ENCODE measurements at regions not wholly inside any gene's neighbourhood (a gene's known extent, or its start where the extent isn't known, plus 50 kb on each side); places are given as distances from the start of the nearest gene placed in this dataset.

GRCh38 chr12:31843398-31844095, 114.7 kb upstream of the AMN1 start:
- no peaks in the 10 kb centered on the region for H3K79me2 ChIP-seq
- H3K27ac ChIP-seq = no peak overlapping the region
- no peaks in the 10 kb centered on the region for H3K9me3 ChIP-seq (ENCODE audit: control insufficient read depth, low read length)
- H3K9ac ChIP-seq = no peak overlapping the region
- H3K4me1 ChIP-seq = peaks cover 2% of the 10 kb centered on the region
- H2AFZ ChIP-seq = peak overlapping the region; percentile 42
- H3K36me3 ChIP-seq (ENCODE audit: control insufficient read depth, insufficient read depth, low read length) = no peaks in the 10 kb centered on the region
- TF ChIP-seq CTCF (IDR thresholded peaks at IDR 0.05) = no peak
- no peak overlapping the region for H3K4me3 ChIP-seq (ENCODE audit: low read depth, low read length)
- no peaks in the 10 kb centered on the region for H3K27me3 ChIP-seq (ENCODE audit: control insufficient read depth, insufficient read depth, low read length)
- no peak overlapping the region for H3K4me2 ChIP-seq (ENCODE audit: low read length)

DNA sequence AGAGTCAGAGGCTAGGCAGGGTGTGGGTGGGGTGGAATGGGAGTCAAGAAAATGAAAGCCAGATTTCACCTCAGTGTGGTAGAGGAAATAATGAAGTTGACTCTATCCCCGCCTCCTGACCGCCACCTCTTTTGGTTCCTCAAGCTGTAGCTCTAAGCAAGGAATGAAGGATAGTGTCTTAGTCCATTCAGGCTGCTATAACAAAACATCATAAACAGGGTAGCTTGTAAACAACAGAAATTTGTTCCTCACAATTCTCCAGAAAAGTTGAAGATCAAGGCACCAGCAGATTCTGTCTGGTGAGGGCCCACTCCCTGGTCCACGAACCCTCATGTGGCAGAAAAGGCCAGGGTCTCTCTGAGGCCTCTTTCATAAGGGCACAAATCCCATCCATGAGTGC, 109.1 kb upstream of the AMN1 start:
- Histone ChIP-seq H2AFZ (no peak overlapping the region), H3K9me3 (ENCODE audit: control insufficient read depth, low read length) (no peaks in the 10 kb centered on the region), H3K79me2 (no peaks in the 10 kb centered on the region), H3K27me3 (ENCODE audit: control insufficient read depth, insufficient read depth, low read length) (no peaks in the 10 kb centered on the region), H3K27ac (no peak overlapping the region), H3K4me1 (no peaks in the 10 kb centered on the region), H3K4me3 (ENCODE audit: low read depth, low read length) (no peak overlapping the region), H3K36me3 (ENCODE audit: control insufficient read depth, insufficient read depth, low read length) (no peaks in the 10 kb centered on the region), H3K4me2 (ENCODE audit: low read length) (no peak overlapping the region), H3K9ac (no peak overlapping the region)
- TF ChIP-seq CTCF (IDR thresholded peaks at IDR 0.05) = no peak

DNA sequence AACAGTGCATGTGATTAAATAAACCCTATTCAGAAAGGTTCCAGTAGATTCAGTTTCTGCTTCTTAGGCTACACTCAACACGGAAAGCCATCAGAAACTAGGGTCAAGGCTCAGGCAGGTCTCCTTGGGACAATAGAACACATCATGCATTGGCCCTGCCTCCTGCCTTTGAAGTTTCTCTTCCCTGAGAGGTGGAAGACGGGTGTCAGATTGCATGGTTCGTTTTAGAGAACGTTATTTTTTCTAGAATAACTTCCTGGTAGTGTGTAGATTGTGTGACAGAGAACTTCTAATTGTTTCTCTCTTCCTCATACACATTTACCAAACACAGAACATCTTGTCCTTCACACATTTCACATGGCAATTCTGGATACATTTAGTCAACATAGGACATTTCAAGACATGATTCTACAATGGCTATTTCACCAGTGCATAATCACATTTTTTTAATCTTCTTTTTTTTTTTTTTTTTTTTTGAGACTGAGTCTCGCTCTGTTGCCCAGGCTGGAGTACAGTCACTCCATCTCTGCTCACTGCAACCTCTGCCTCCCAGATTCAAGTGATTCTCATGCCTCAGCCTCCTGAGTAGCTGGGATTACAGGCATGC, 106.6 kb upstream of the AMN1 start:
- Histone ChIP-seq H3K9me3 (ENCODE audit: control insufficient read depth, low read length) (no peaks in the 10 kb centered on the region), H3K4me2 (ENCODE audit: low read length) (no peak overlapping the region), H3K36me3 (ENCODE audit: control insufficient read depth, insufficient read depth, low read length) (no peaks in the 10 kb centered on the region), H3K9ac (no peak overlapping the region), H3K4me1 (no peaks in the 10 kb centered on the region), H3K27ac (no peak overlapping the region), H3K27me3 (ENCODE audit: control insufficient read depth, insufficient read depth, low read length) (no peaks in the 10 kb centered on the region), H2AFZ (no peak overlapping the region), H3K4me3 (ENCODE audit: low read depth, low read length) (no peak overlapping the region), H3K79me2 (no peaks in the 10 kb centered on the region)
- no peak for TF ChIP-seq CTCF (IDR thresholded peaks at IDR 0.05)

GRCh38 chr12:31834150-31834549, 105.3 kb upstream of the AMN1 start:
- Histone ChIP-seq H3K4me2 (ENCODE audit: low read length) (no peak overlapping the region), H3K27me3 (ENCODE audit: control insufficient read depth, insufficient read depth, low read length) (no peaks in the 10 kb centered on the region), H3K9me3 (ENCODE audit: control insufficient read depth, low read length) (no peaks in the 10 kb centered on the region), H3K27ac (no peak overlapping the region), H3K4me1 (no peaks in the 10 kb centered on the region), H3K9ac (no peak overlapping the region), H3K79me2 (no peaks in the 10 kb centered on the region), H3K4me3 (ENCODE audit: low read depth, low read length) (no peak overlapping the region), H3K36me3 (ENCODE audit: control insufficient read depth, insufficient read depth, low read length) (no peaks in the 10 kb centered on the region), H2AFZ (no peak overlapping the region)
- no peak for TF ChIP-seq CTCF (IDR thresholded peaks at IDR 0.05)
